Brain microvascular endothelial cell (primary cell): ENCODE measurements at regions not wholly inside any gene's neighbourhood (a gene's known extent, or its start where the extent isn't known, plus 50 kb on each side); places are given as distances from the start of the nearest gene placed in this dataset.

Experiments
- DNase-seq: peaks from one replicate; pipeline ENCODE4 v3.0.0-alpha.2; 2020
- H3K27ac ChIP-seq: fragments of 250-450 bp; sonication (Bioruptor Pico); 2 replicates; pipeline ENCODE4 v1.5.1; 2020; ENCODE audit warnings: mild to moderate bottlenecking, moderate library complexity
- H3K27me3 ChIP-seq: fragments of 250-450 bp; sonication (Bioruptor Pico); replicated peaks from 2 replicates; pipeline ENCODE4 v1.5.1; 2020; ENCODE audit warnings: mild to moderate bottlenecking
- H3K36me3 ChIP-seq: fragments of 250-450 bp; sonication (Bioruptor Pico); replicated peaks from 2 replicates; pipeline ENCODE4 v1.5.1; 2020; ENCODE audit warnings: mild to moderate bottlenecking
- H3K4me3 ChIP-seq: 2 replicates; pipeline ENCODE4 v1.5.1; 2011; ENCODE audit warnings: low read depth, mild to moderate bottlenecking, control low read depth, low read length, moderate library complexity
- in situ Hi-C: cut with HindIII; loops from 2 replicates; pipeline ENCODE4 v1.10.0; 2017; ENCODE audit warnings: low sequenced_read_pairs, low pct_ligation_motif_present
- TF ChIP-seq, protein P1 (sequence below): IDR thresholded peaks from 2 replicates; pipeline ENCODE4 v1.5.1; 2011; ENCODE audit warnings: low read depth, mild to moderate bottlenecking, moderate library complexity, low read length, control low read depth, inconsistent platforms; ENCODE audit errors: missing control alignments

- Histone ChIP-seq H3K27ac (no peak overlapping the region), H3K27me3 (no peaks in the 10 kb centered on the region), H3K4me3 (no peak overlapping the region), H3K36me3 (no peaks in the 10 kb centered on the region)
- TF ChIP-seq, protein P1, sequence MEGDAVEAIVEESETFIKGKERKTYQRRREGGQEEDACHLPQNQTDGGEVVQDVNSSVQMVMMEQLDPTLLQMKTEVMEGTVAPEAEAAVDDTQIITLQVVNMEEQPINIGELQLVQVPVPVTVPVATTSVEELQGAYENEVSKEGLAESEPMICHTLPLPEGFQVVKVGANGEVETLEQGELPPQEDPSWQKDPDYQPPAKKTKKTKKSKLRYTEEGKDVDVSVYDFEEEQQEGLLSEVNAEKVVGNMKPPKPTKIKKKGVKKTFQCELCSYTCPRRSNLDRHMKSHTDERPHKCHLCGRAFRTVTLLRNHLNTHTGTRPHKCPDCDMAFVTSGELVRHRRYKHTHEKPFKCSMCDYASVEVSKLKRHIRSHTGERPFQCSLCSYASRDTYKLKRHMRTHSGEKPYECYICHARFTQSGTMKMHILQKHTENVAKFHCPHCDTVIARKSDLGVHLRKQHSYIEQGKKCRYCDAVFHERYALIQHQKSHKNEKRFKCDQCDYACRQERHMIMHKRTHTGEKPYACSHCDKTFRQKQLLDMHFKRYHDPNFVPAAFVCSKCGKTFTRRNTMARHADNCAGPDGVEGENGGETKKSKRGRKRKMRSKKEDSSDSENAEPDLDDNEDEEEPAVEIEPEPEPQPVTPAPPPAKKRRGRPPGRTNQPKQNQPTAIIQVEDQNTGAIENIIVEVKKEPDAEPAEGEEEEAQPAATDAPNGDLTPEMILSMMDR = no peak
- in situ Hi-C loops = no loop called here
- DNase-seq = no peak
Measured at GRCh38 chr4:165785337-165785736, 87.7 kb upstream of the TLL1 start.

- no peak for DNase-seq
- in situ Hi-C loops = no loop called here
- H3K27ac ChIP-seq = no peak overlapping the region
- no peaks in the 10 kb centered on the region for H3K36me3 ChIP-seq
- TF ChIP-seq, protein P1 = no peak
- no peaks in the 10 kb centered on the region for H3K27me3 ChIP-seq
- no peak overlapping the region for H3K4me3 ChIP-seq
Measured at GRCh38 chr4:165787516-165788274, 85.3 kb upstream of the TLL1 start.

- H3K4me3 ChIP-seq = no peak overlapping the region
- no peak overlapping the region for H3K27ac ChIP-seq
- H3K36me3 ChIP-seq = no peaks in the 10 kb centered on the region
- H3K27me3 ChIP-seq = no peaks in the 10 kb centered on the region
- TF ChIP-seq, protein P1 = no peak
- DNase-seq = no peak
- in situ Hi-C loops = no loop called here
Measured at GRCh38 chr4:165788686-165789463, 84.2 kb upstream of the TLL1 start.

- Histone ChIP-seq H3K27ac (no peak overlapping the region), H3K36me3 (no peaks in the 10 kb centered on the region), H3K4me3 (no peak overlapping the region), H3K27me3 (no peaks in the 10 kb centered on the region)
- in situ Hi-C loops = no loop called here
- DNase-seq = no peak
- TF ChIP-seq, protein P1 = no peak
Measured at GRCh38 chr4:165793236-165793635, 79.8 kb upstream of the TLL1 start.

GRCh38 chr4:165794834-165795233 is 78.2 kb upstream of the TLL1 start:
- no peaks in the 10 kb centered on the region for H3K27me3 ChIP-seq
- H3K4me3 ChIP-seq = no peak overlapping the region
- in situ Hi-C loops = no loop called here
- no peaks in the 10 kb centered on the region for H3K36me3 ChIP-seq
- DNase-seq = no peak
- H3K27ac ChIP-seq = no peak overlapping the region
- TF ChIP-seq, protein P1 = no peak
